ENCODE measurements at regions not wholly inside any gene's neighbourhood (a gene's known extent, or its start where the extent isn't known, plus 50 kb on each side); places are given as distances from the start of the nearest gene placed in this dataset.

- H3K36me3 ChIP-seq (ENCODE audit: insufficient read depth, low read length), result no peaks in the 10 kb centered on the region
- TF ChIP-seq EZH2phosphoT487 (IDR thresholded peaks at IDR 0.05; ENCODE audit: borderline replicate concordance, low read depth, low read length) (no peak), CTCF (conservative IDR thresholded peaks at IDR 0.05; ENCODE audit: low read length) (no peak)
- H3K9me3 ChIP-seq (ENCODE audit: low read length), result no peaks in the 10 kb centered on the region
- no peak overlapping the region for H3K27ac ChIP-seq (ENCODE audit: low read depth, low read length, poor library complexity, severe bottlenecking)
- intact Hi-C loops (cut with micrococcal nuclease; ENCODE audit: unreplicated experiment), result no loop called here
- no TSS peak for BruUV-seq (replicated peaks)
- ChIA-PET POLR2A (no interaction called here), CTCF (ENCODE audit: unreplicated experiment) (no interaction called here)
- H3K79me2 ChIP-seq (ENCODE audit: insufficient read depth, low read depth, low read length), result no peaks in the 10 kb centered on the region
- no peaks in the 10 kb centered on the region for H3K9me2 ChIP-seq (ENCODE audit: insufficient read depth, low read length)
- DNase-seq (ENCODE audit: low spot score), result no peak
- H3K4me3 ChIP-seq (ENCODE audit: low read depth, low read length, poor library complexity, severe bottlenecking), result no peak overlapping the region
- H2AFZ ChIP-seq (ENCODE audit: low read length), result no peak overlapping the region
- no peaks in the 10 kb centered on the region for H3K4me1 ChIP-seq (ENCODE audit: insufficient read depth, low read length, poor library complexity, severe bottlenecking)
- no peak overlapping the region for H3K4me2 ChIP-seq (ENCODE audit: low read length)
- H4K20me1 ChIP-seq (ENCODE audit: insufficient read depth, low read length), result no peaks in the 10 kb centered on the region
These were observed 104.5 kb upstream of the CELF4 start for GRCh38 chr18:37669991-37670534.

GRCh38 chr18:37668971-37669747 is 103.6 kb upstream of the CELF4 start:
- BruUV-seq (replicated peaks), result no TSS peak
- no peak overlapping the region for H3K4me3 ChIP-seq (ENCODE audit: low read depth, low read length, poor library complexity, severe bottlenecking)
- H3K4me2 ChIP-seq (ENCODE audit: low read length), result no peak overlapping the region
- H3K4me1 ChIP-seq (ENCODE audit: insufficient read depth, low read length, poor library complexity, severe bottlenecking), result no peaks in the 10 kb centered on the region
- CTCF ChIA-PET (ENCODE audit: unreplicated experiment), result no interaction called here
- no peaks in the 10 kb centered on the region for H3K9me3 ChIP-seq (ENCODE audit: low read length)
- no peaks in the 10 kb centered on the region for H3K9me2 ChIP-seq (ENCODE audit: insufficient read depth, low read length)
- intact Hi-C loops (cut with micrococcal nuclease; ENCODE audit: unreplicated experiment), result no loop called here
- H3K79me2 ChIP-seq (ENCODE audit: insufficient read depth, low read depth, low read length), result no peaks in the 10 kb centered on the region
- POLR2A ChIA-PET, result no interaction called here
- no peak overlapping the region for H3K27ac ChIP-seq (ENCODE audit: low read depth, low read length, poor library complexity, severe bottlenecking)
- TF ChIP-seq EZH2phosphoT487 (IDR thresholded peaks at IDR 0.05; ENCODE audit: borderline replicate concordance, low read depth, low read length), result no peak
- no peak for TF ChIP-seq CTCF (conservative IDR thresholded peaks at IDR 0.05; ENCODE audit: low read length)
- H3K36me3 ChIP-seq (ENCODE audit: insufficient read depth, low read length), result no peaks in the 10 kb centered on the region
- H4K20me1 ChIP-seq (ENCODE audit: insufficient read depth, low read length), result no peaks in the 10 kb centered on the region
- H2AFZ ChIP-seq (ENCODE audit: low read length), result no peak overlapping the region
- DNase-seq (ENCODE audit: low spot score), result no peak

- DNase-seq (ENCODE audit: low spot score), result no peak
- Histone ChIP-seq H2AFZ (ENCODE audit: low read length) (no peak overlapping the region), H3K79me2 (ENCODE audit: insufficient read depth, low read depth, low read length) (no peaks in the 10 kb centered on the region), H3K9me3 (ENCODE audit: low read length) (no peaks in the 10 kb centered on the region), H3K9me2 (ENCODE audit: insufficient read depth, low read length) (no peaks in the 10 kb centered on the region), H4K20me1 (ENCODE audit: insufficient read depth, low read length) (no peaks in the 10 kb centered on the region), H3K36me3 (ENCODE audit: insufficient read depth, low read length) (no peaks in the 10 kb centered on the region), H3K4me3 (ENCODE audit: low read depth, low read length, poor library complexity, severe bottlenecking) (no peak overlapping the region), H3K4me2 (ENCODE audit: low read length) (no peak overlapping the region), H3K27ac (ENCODE audit: low read depth, low read length, poor library complexity, severe bottlenecking) (no peak overlapping the region), H3K4me1 (ENCODE audit: insufficient read depth, low read length, poor library complexity, severe bottlenecking) (no peaks in the 10 kb centered on the region)
- TF ChIP-seq CTCF (conservative IDR thresholded peaks at IDR 0.05; ENCODE audit: low read length) (no peak), EZH2phosphoT487 (IDR thresholded peaks at IDR 0.05; ENCODE audit: borderline replicate concordance, low read depth, low read length) (no peak)
- POLR2A ChIA-PET, result no interaction called here
- intact Hi-C loops (cut with micrococcal nuclease; ENCODE audit: unreplicated experiment), result no loop called here
- BruUV-seq (replicated peaks), result no TSS peak
- CTCF ChIA-PET (ENCODE audit: unreplicated experiment), result no interaction called here
These were observed 102.2 kb upstream of the CELF4 start for GRCh38 chr18:37667836-37668235.
